GM23338 (cell line): ENCODE measurements at regions not wholly inside any gene's neighbourhood (a gene's known extent, or its start where the extent isn't known, plus 50 kb on each side); places are given as distances from the start of the nearest gene placed in this dataset.

Source experiments
- CREB1 ChIP-seq: fragments of 250-450 bp; sonication (Bioruptor Pico); IDR thresholded peaks from 2 replicates; pipeline ENCODE4 v1.5.0; 2020; ENCODE audit warnings: low read depth, mild to moderate bottlenecking, moderate library complexity
- CTCF ChIP-seq, 2 experiments: fragments of 200-600 bp in 1 of 2; sonication (generic) in 1 of 2; conservative IDR thresholded peaks; 2 replicates each; pipeline versions ENCODE4 v1.5.1 to v1.6.1; 2016 to 2017; ENCODE audit warnings: antibody characterized with exemption in 2 of 2, low read depth in 2 of 2, mild to moderate bottlenecking in 2 of 2, moderate library complexity in 1 of 2
- EZH2 ChIP-seq: fragments of 200-600 bp; sonication (generic); IDR thresholded peaks from one replicate; pipeline ENCODE4 v1.8.0; 2017; ENCODE audit warnings: antibody characterized with exemption, mild to moderate bottlenecking, low read depth; ENCODE audit not compliant: unreplicated experiment
- EZH2phosphoT487 ChIP-seq: fragments of 200-600 bp; sonication (generic); IDR thresholded peaks from one replicate; pipeline ENCODE4 v1.8.1; 2018; ENCODE audit warnings: antibody characterized with exemption; ENCODE audit not compliant: unreplicated experiment
- JUNB ChIP-seq: IDR thresholded peaks from one replicate; pipeline ENCODE4 v1.6.1; 2016; ENCODE audit warnings: antibody characterized with exemption; ENCODE audit not compliant: unreplicated experiment
- POLR2AphosphoS5 ChIP-seq: IDR thresholded peaks from 2 replicates; pipeline ENCODE4 v1.6.1; 2016; ENCODE audit warnings: antibody characterized with exemption, low read depth
- REST ChIP-seq: IDR thresholded peaks from one replicate; pipeline ENCODE4 v1.6.1; 2018; ENCODE audit warnings: antibody characterized with exemption; ENCODE audit not compliant: unreplicated experiment
- ZNF114 ChIP-seq: fragments of 250-450 bp; sonication (Bioruptor Pico); IDR thresholded peaks from 2 replicates; pipeline ENCODE4 v1.5.0; 2020; ENCODE audit warnings: mild to moderate bottlenecking, moderate library complexity

- TF ChIP-seq CTCF (conservative IDR thresholded peaks at IDR 0.05; ENCODE audit: low read depth in 2 of 2): no peak
- no peak for TF ChIP-seq EZH2phosphoT487
- TF ChIP-seq CREB1 (CRISPR knock-in tag): no peak
- TF ChIP-seq EZH2: no peak
- no peak for TF ChIP-seq REST
- no peak for TF ChIP-seq POLR2AphosphoS5
- TF ChIP-seq JUNB: no peak
- no peak for TF ChIP-seq ZNF114 (CRISPR knock-in tag)
These were observed 823.1 kb downstream of the EPHA4 start for GRCh38 chr2:220748875-220749479.
